ENCODE measurements at regions not wholly inside any gene's neighbourhood (a gene's known extent, or its start where the extent isn't known, plus 50 kb on each side); places are given as distances from the start of the nearest gene placed in this dataset.
A peak's percentile ranks its signal among the peaks of the same experiment; 100 is the strongest.

DNA sequence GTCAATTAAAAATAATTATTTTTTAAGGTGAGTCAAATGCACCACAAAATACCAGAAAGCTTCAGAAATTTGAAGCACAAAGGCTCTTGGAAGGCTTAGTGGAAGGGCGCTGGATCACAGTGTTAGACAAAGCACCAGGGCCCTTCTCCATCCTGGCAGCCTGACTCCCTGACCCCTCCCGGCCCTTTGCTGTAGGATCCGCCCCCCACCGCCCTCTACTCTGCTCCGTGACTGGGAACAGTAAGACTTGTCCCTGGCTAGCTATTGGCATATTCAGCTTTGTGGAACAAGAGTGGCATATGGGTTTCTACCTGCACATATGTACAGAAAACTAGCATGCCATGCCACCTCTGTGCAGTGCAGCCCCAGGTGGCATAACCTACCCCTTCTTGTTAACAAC lies 222.1 kb downstream of the SYK start:
- DNase-seq (ENCODE audit: low spot score) = no peak

DNA sequence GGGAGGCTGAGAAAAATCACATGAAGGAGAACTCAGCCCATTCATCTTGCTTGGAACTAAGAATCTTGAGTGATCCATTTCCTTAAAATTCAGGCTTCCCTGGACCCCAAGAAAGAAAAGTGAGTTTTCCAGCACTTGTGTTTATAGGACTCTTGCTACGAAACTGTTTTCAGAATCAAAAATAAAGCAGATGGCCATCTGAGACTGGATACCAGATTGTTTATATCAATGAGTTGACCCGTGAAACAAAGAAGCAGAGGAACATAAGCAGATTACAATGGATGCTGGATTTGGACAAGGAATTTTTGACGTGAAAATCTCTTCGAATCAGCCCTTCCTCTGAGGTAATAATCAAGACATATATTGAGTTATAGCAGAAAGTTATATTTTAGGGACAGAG lies 223.2 kb downstream of the SYK start:
- DNase-seq (ENCODE audit: low spot score) = no peak

DNA sequence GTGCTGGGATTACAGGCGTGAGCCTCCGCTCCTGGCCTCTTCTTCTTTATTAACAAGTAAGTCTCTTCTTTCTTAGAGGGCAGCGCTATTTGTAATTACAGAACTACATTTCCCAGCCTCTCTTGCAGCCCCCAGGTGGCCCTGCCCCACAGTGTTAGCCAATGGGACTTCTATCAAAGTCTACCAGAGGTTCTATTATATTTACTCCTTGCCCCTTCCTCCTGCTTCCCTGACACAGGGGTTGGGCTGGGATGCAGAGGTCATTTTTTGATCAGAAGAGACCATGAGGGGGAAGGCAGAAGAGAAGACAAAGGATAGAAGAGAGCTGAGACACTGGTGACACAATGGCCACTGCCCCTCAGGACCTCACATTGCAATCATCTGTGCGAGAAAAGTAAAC lies 224.2 kb downstream of the SYK start:
- DNase-seq (ENCODE audit: low spot score) = no peak

DNA sequence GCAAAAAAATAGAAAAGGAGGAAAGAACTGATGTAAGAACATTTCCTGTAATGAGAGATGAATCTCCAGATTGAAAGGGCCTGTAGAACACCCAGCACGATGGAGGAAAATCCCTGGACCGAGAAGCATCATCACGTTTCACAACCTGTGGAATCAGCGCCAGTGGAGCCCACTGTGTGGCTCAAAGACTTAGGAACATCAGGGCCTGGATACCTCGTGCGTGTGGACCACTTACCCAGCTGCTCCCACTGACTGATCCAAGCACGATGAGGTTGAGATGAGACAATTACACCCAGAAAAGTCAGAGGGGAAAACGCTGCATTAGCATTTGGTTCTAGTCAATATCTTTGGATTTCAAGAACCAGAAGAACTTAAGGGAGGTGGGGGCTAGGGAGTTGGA lies 224.6 kb downstream of the SYK start:
- no peak for DNase-seq (ENCODE audit: low spot score)

DNA sequence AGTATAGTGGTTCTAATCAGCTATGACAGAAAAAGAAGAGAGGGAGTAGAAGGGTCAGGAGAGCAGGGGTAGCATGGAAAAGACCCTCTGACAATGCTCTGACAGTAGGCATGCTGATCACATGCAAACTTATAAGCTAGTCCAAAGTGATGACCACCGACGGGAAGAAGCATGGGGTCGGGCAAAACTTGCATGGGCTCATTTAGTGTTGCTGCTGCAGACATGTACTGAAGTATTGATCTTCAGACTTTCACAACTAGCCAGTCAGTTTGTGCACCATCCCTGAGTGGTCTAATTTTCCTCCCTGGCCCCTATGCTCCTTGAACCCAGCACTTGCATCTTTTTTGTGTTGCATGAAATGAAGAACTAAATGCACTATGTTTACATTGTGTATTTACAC lies 225.4 kb downstream of the SYK start:
- no peak for DNase-seq (ENCODE audit: low spot score)

- DNase-seq (ENCODE audit: low spot score) = no peak
These were observed 226.7 kb downstream of the SYK start for GRCh38 chr9:91028166-91028827.

DNA sequence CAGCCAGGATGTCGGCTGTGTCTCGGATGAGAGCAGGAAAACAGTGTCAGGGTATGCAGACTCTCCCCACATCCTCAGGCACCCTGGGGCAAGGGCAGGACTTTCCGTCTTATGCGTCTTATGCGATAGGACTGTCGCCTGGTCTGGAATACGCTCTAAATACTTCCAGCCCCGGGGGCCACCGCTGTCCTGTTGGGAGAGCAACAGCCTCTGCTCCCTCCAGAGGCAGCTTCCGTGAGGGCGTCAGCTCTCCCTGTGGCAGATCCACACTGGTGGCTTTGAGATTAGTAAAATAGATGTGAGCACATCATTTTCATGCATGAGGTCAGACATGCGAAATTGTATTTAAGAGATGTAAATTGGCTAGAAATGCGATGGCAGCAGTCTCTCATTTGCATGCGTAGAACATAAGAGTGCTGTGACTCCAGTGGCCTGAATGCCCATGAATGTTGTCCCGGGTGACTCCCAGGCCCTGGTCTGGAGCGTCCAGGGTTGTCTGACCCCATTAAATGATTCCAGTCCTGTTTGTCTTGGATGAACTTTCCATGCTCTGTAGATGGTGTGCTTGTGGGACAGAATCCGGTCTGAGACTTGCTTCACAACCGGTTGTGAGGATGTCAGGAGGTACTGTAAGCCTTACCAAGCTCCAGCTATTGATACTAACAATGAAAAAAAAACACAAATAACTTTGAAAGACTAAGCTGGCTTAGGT lies 228.2 kb downstream of the SYK start:
- no peak for DNase-seq (ENCODE audit: low spot score)

DNA sequence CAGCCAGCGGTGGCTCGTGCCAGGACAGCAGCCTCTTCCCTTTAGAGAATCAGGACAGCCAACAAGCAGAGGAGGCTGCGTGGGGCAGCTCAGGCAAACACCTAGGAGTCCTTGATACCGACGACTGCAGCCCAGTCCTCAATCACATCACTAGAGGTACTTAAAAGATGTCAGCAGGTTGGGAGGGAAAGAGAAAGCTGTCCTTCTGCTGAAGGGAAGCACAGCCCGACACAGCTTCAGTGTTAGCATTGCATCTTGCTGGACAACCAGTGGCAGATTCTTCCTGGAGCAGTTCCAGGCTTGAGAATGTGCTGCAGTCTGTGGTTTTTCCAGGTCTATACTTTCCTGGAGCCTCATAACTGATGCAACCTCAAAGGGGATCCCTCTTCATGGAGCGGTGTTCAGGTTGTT lies 230.5 kb downstream of the SYK start:
- DNase-seq (ENCODE audit: low spot score) = no peak

DNA sequence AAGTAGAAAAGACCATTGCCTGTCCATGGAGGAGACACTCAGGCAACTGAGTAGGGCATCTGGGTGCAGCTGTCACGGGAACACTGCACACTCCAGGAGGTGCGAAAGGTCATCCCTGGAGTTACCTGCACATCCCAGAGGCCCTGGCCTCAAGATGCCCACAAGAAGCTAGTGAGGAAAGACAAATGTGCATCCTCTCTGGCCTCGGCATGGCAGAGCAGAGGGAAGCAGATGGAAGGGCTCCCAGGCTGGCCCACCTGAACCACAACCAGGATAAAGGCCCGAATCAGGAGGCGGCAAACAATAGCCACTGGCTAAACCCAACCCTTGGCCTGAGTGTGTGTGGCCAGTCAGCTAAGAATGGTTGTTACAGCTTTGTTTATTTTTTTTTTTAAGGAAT lies 231.7 kb downstream of the SYK start:
- DNase-seq (ENCODE audit: low spot score) = no peak

- DNase-seq (ENCODE audit: low spot score) = peak; percentile 77
These were observed 232.2 kb downstream of the SYK start for GRCh38 chr9:91033797-91034196.

DNA sequence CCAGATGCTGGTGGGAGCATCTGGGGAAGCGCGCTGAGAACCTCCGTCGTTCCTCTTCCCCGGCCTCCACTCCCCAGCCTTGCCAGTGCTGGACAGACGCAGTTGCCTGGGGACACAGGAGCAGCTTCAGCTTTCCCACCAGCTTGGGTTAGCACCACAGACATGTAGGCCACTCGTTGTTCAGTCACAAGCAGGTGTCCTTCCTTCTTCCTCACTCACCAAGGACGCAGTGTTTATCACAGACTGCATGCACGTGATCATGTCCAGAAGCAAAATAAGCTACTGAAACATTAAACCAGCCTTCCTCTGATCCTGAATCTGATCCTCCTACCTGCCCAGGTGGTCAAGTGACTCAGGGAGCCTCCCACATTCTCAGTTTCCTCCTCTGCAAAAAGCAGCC lies 232.9 kb downstream of the SYK start:
- peak; percentile 30 for DNase-seq (ENCODE audit: low spot score)

GRCh38 chr9:91034976-91035824 lies 233.6 kb downstream of the SYK start:
- DNase-seq (ENCODE audit: low spot score) = peak; percentile 49

GRCh38 chr9:91035825-91036208 lies 234.2 kb downstream of the SYK start:
- no peak for DNase-seq (ENCODE audit: low spot score)

DNA sequence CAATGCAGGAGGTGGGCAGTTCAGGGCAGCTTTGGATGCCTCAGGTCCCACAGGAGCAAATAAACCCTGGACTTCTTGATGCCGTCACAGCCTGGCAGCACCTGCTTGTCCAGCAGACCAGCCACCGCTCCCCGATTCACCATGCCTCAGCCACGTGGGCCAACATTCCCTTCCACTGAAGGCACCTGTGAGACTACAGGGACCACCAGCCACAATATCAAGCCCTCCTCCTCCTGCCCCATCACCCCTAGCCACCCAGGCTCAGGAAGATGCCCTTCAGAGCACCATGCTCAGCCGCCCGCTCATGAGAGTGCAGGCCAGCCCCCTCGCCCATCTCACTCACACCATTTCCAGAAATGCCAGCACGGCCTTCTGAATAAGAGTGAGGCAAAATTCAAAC lies 234.7 kb downstream of the SYK start:
- no peak for DNase-seq (ENCODE audit: low spot score)

GRCh38 chr9:91036826-91037510 lies 235.3 kb downstream of the SYK start:
- peak; percentile 36 for DNase-seq (ENCODE audit: low spot score)

- no peak for DNase-seq (ENCODE audit: low spot score)
These were observed 236.2 kb downstream of the SYK start for GRCh38 chr9:91037511-91038482.

DNA sequence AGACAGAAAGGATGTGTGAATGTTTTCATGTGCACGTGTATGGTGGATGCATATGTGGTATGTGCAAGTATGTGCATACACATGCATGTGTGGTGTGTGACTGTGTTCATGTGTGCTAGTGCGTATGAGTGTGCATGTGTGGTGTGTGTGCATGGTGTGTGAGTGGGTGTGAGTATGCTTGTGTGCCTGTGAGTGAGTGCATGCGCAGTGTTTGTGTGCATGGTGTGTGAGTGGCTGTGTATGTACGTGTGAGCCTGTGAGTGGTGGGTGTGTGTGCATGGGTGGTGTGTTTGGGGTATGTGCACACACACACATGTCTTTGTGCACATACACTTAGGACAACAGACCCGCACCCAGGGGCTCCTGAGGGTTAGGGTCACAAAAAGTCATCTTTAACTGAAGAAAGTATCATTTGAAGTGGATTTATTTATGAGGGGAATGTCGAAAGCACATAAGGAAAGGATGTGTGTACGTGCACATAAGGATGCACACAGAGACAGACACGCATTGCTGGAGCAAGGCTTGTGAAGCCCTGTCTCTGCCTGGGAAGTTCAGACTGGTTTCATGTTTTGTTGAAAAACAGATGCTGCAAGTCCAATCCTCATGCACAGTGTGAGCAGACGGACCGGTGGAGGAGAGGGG lies 237.0 kb downstream of the SYK start:
- DNase-seq (ENCODE audit: low spot score) = no peak

GRCh38 chr9:91039125-91039834 lies 237.7 kb downstream of the SYK start:
- no peak for DNase-seq (ENCODE audit: low spot score)

- no peak for DNase-seq (ENCODE audit: low spot score)
These were observed 238.2 kb downstream of the SYK start for GRCh38 chr9:91039835-91040140.
